Fibroblast of lung (primary cell): ENCODE measurements at regions not wholly inside any gene's neighbourhood (a gene's known extent, or its start where the extent isn't known, plus 50 kb on each side); places are given as distances from the start of the nearest gene placed in this dataset.

Experiments
- DNase-seq, 2 donors: peaks; one replicate each; pipeline versions ENCODE4 v3.0.0 to v3.0.0-alpha.2; 2010; ENCODE audit warnings: low read depth in 2 of 2
- H2AFZ ChIP-seq: 2 replicates; pipeline ENCODE4 v1.5.1; 2012; ENCODE audit warnings: low read length, control low read depth, inconsistent platforms
- H3K27ac ChIP-seq: 2 replicates; pipeline ENCODE4 v1.5.1; 2011; ENCODE audit warnings: low read length, control low read depth; ENCODE audit not compliant: insufficient read depth
- H3K27me3 ChIP-seq: 2 replicates; pipeline ENCODE4 v1.5.1; 2011; ENCODE audit warnings: mild to moderate bottlenecking, low read length; ENCODE audit not compliant: control insufficient read depth, insufficient read depth
- H3K36me3 ChIP-seq: 2 replicates; pipeline ENCODE4 v1.5.1; 2011; ENCODE audit warnings: low read length; ENCODE audit not compliant: control insufficient read depth, insufficient read depth
- H3K4me1 ChIP-seq: 2 replicates; pipeline ENCODE4 v1.5.1; 2011; ENCODE audit warnings: low read length; ENCODE audit not compliant: control insufficient read depth, insufficient read depth; ENCODE audit errors: extremely low read depth
- H3K4me2 ChIP-seq: 2 replicates; pipeline ENCODE4 v1.5.1; 2011; ENCODE audit warnings: low read length, control low read depth; ENCODE audit not compliant: insufficient read depth; ENCODE audit errors: extremely low read depth
- H3K4me3 ChIP-seq, 4 experiments: fragments of 200-600 bp in 1 of 4; sonication (generic) in 1 of 4; replicated peaks in 1 of 4; 2 replicates each; pipeline ENCODE4 v1.5.1; 2011 to 2016; ENCODE audit warnings: low read length in 4 of 4, low read depth in 3 of 4, mild to moderate bottlenecking in 3 of 4, control low read depth in 2 of 4, inconsistent platforms in 1 of 4, mixed read lengths in 1 of 4; ENCODE audit not compliant: insufficient read depth in 1 of 4; ENCODE audit errors: control extremely low read depth in 1 of 4
- H3K79me2 ChIP-seq: 2 replicates; pipeline ENCODE4 v1.5.1; 2012; ENCODE audit warnings: mild to moderate bottlenecking, low read length, inconsistent platforms; ENCODE audit not compliant: control insufficient read depth, insufficient read depth
- H3K9ac ChIP-seq: 2 replicates; pipeline ENCODE4 v1.5.1; 2011; ENCODE audit warnings: mild to moderate bottlenecking, low read length, control low read depth; ENCODE audit not compliant: insufficient read depth
- H3K9me3 ChIP-seq: 2 replicates; pipeline ENCODE4 v1.5.1; 2012; ENCODE audit warnings: low read depth, low read length; ENCODE audit not compliant: control insufficient read depth, insufficient read depth
- H4K20me1 ChIP-seq: 2 replicates; pipeline ENCODE4 v1.5.1; 2011; ENCODE audit warnings: low read length; ENCODE audit not compliant: control insufficient read depth, insufficient read depth; ENCODE audit errors: extremely low read depth
- CTCF ChIP-seq, 2 donors: IDR thresholded peaks in 1 of 2; conservative IDR thresholded peaks in 1 of 2; 1 replicate in 1 of 2; 2 replicates in 1 of 2; pipeline ENCODE4 v1.5.1; 2011 to 2012; ENCODE audit warnings: low read length in 2 of 2, control low read depth in 1 of 2, inconsistent platforms in 1 of 2, low read depth in 1 of 2, mild to moderate bottlenecking in 1 of 2
- EZH2 ChIP-seq: IDR thresholded peaks from 2 replicates; pipeline ENCODE4 v1.5.1; 2012; ENCODE audit warnings: low read length, control low read depth, mild to moderate bottlenecking; ENCODE audit errors: missing control alignments

DNA sequence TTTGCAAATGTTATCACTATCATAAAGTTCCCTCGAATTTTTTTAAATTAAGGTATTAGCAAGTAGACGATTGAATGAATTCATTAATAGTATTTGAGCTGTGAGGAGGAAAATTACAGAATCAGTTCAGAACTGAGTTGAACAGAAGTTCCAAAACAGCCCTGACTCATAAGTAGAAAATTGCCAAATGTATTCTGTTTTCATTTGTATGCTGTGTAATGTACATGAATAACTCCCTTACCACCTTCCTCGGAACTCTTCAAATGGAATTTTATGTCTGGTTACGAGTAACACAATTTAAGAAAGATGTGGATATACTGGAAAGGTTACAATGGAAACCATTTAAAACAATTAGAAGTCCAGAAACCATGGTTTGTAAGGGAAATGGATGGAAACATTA, 283.3 kb upstream of the FAR2 start:
- H3K4me2 ChIP-seq, result no peak overlapping the region
- no peaks in the 10 kb centered on the region for H3K36me3 ChIP-seq
- no peak overlapping the region for H3K27ac ChIP-seq
- no peaks in the 10 kb centered on the region for H4K20me1 ChIP-seq
- peak in 1 of 2 donors; percentile 69 for DNase-seq
- H3K27me3 ChIP-seq, result no peaks in the 10 kb centered on the region
- H3K9ac ChIP-seq, result no peak overlapping the region
- TF ChIP-seq CTCF (conservative IDR thresholded peaks at IDR 0.05 in 1 of 2, IDR thresholded peaks at IDR 0.05 in 1 of 2; ENCODE audit: low read depth in 1 of 2, low read length in 2 of 2) (no peak), EZH2 (no peak)
- H3K79me2 ChIP-seq, result no peaks in the 10 kb centered on the region
- H3K9me3 ChIP-seq, result no peaks in the 10 kb centered on the region
- H3K4me3 ChIP-seq, result no peak overlapping the region
- H2AFZ ChIP-seq, result no peak overlapping the region
- H3K4me1 ChIP-seq, result no peaks in the 10 kb centered on the region

DNA sequence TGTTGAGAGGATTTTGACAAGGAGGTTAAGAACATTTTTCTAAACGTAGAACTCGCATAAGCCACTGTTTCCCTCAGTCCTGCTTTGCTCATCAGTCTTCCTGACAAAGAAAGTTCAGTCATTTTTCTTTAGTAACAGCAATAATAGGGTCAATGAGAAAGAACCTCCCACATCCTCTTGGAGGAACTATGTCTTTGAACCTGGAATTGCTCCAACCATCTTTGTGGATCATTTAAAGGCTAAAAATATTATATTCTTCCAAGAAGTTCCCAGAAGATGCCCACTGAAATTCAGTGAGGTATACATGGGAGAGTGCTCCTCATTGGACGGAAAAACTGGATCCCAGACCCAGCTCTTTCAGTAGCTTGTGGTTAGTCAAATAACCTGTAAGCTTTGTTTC, 282.8 kb upstream of the FAR2 start:
- Histone ChIP-seq H3K4me3 (no peak overlapping the region), H4K20me1 (no peaks in the 10 kb centered on the region), H3K4me2 (no peak overlapping the region), H3K9me3 (no peaks in the 10 kb centered on the region), H3K79me2 (no peaks in the 10 kb centered on the region), H3K9ac (no peak overlapping the region), H2AFZ (no peak overlapping the region), H3K27me3 (no peaks in the 10 kb centered on the region), H3K4me1 (peaks cover 2% of the 10 kb centered on the region), H3K27ac (no peak overlapping the region), H3K36me3 (no peaks in the 10 kb centered on the region)
- DNase-seq, result peak in 1 of 2 donors; percentile 52
- no peak for TF ChIP-seq CTCF (conservative IDR thresholded peaks at IDR 0.05 in 1 of 2, IDR thresholded peaks at IDR 0.05 in 1 of 2; ENCODE audit: low read depth in 1 of 2, low read length in 2 of 2)
- TF ChIP-seq EZH2, result no peak

GRCh38 chr12:28866715-28867503, 282.2 kb upstream of the FAR2 start:
- Histone ChIP-seq H2AFZ (no peak overlapping the region), H3K4me3 (no peak overlapping the region), H3K4me1 (peaks cover 2% of the 10 kb centered on the region), H3K4me2 (no peak overlapping the region), H3K9me3 (no peaks in the 10 kb centered on the region), H3K9ac (no peak overlapping the region), H3K79me2 (no peaks in the 10 kb centered on the region), H3K27me3 (no peaks in the 10 kb centered on the region), H4K20me1 (no peaks in the 10 kb centered on the region), H3K36me3 (no peaks in the 10 kb centered on the region), H3K27ac (no peak overlapping the region)
- DNase-seq, result peak in 1 of 2 donors; percentile 73
- TF ChIP-seq EZH2, result no peak
- no peak for TF ChIP-seq CTCF (conservative IDR thresholded peaks at IDR 0.05 in 1 of 2, IDR thresholded peaks at IDR 0.05 in 1 of 2; ENCODE audit: low read depth in 1 of 2, low read length in 2 of 2)
